ENCODE measurements at regions not wholly inside any gene's neighbourhood (a gene's known extent, or its start where the extent isn't known, plus 50 kb on each side); places are given as distances from the start of the nearest gene placed in this dataset.

DNA sequence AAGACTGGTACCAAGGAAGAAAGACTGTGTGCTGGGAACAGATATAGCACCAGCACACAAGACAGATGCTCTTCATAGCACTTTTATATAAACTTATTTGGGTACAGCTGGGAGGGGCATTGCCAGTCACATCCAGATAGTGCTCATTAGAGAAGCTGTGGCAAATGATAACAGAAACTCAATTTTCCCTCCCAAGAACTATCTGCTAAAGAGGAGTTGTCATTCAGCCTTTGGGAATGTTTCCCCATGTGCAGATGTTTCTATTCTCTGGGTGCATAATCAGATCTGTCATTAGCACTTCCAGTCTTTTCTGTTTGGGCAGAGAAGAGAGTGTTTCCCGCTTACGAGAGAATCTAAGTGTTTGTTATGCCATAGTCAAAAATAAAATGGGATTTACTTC is 714.9 kb upstream of the MDGA2 start:
- Histone ChIP-seq H3K27ac (ENCODE audit: control insufficient read depth, insufficient read depth, low read length) (no peak overlapping the region), H3K36me3 (ENCODE audit: control insufficient read depth in 2 of 2, extremely low read depth in 1 of 2, insufficient read depth in 2 of 2, low read length in 2 of 2) (no peaks in the 10 kb centered on the region), H4K20me1 (ENCODE audit: control insufficient read depth, extremely low read depth, insufficient read depth, low read length) (no peaks in the 10 kb centered on the region), H3K4me1 (ENCODE audit: control insufficient read depth, extremely low read depth, insufficient read depth, low read length) (no peaks in the 10 kb centered on the region), H3K4me2 (ENCODE audit: control insufficient read depth, extremely low read depth, insufficient read depth, low read depth, low read length) (no peak overlapping the region), H3K9me3 (ENCODE audit: control insufficient read depth, low read depth, low read length) (no peaks in the 10 kb centered on the region), H3K27me3 (ENCODE audit: control insufficient read depth, extremely low read depth, insufficient read depth, low read length) (no peaks in the 10 kb centered on the region), H3K9ac (ENCODE audit: control insufficient read depth, extremely low read depth, insufficient read depth, low read length) (no peak overlapping the region), H2AFZ (ENCODE audit: control insufficient read depth, low read length) (no peak overlapping the region), H3K4me3 (ENCODE audit: control insufficient read depth in 2 of 3, extremely low read depth in 1 of 3, insufficient read depth in 2 of 3, low read depth in 1 of 3, low read length in 3 of 3) (no peak overlapping the region), H3K9me1 (ENCODE audit: control insufficient read depth, extremely low read depth, insufficient read depth, low read length) (no peaks in the 10 kb centered on the region), H3K79me2 (ENCODE audit: control insufficient read depth, insufficient read depth, low read length) (no peaks in the 10 kb centered on the region)
- FAIRE-seq (no peak), DNase-seq (ENCODE audit: low read depth, low spot score) (no peak)
- dilution Hi-C loops (cut with MboI; ENCODE audit: extremely low pct_ligation_motif_present, low sequenced_read_pairs), result no loop called here
- TF ChIP-seq, protein P1, sequence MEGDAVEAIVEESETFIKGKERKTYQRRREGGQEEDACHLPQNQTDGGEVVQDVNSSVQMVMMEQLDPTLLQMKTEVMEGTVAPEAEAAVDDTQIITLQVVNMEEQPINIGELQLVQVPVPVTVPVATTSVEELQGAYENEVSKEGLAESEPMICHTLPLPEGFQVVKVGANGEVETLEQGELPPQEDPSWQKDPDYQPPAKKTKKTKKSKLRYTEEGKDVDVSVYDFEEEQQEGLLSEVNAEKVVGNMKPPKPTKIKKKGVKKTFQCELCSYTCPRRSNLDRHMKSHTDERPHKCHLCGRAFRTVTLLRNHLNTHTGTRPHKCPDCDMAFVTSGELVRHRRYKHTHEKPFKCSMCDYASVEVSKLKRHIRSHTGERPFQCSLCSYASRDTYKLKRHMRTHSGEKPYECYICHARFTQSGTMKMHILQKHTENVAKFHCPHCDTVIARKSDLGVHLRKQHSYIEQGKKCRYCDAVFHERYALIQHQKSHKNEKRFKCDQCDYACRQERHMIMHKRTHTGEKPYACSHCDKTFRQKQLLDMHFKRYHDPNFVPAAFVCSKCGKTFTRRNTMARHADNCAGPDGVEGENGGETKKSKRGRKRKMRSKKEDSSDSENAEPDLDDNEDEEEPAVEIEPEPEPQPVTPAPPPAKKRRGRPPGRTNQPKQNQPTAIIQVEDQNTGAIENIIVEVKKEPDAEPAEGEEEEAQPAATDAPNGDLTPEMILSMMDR (optimal IDR thresholded peaks at IDR 0.05 in 1 of 3, IDR thresholded peaks at IDR 0.05 in 1 of 3, conservative IDR thresholded peaks at IDR 0.05 in 1 of 3; ENCODE audit: extremely low read depth in 1 of 3, insufficient read depth in 2 of 3, low read length in 3 of 3), result no peak
- no peak for TF ChIP-seq EZH2 (IDR thresholded peaks at IDR 0.05; ENCODE audit: low read length)

DNA sequence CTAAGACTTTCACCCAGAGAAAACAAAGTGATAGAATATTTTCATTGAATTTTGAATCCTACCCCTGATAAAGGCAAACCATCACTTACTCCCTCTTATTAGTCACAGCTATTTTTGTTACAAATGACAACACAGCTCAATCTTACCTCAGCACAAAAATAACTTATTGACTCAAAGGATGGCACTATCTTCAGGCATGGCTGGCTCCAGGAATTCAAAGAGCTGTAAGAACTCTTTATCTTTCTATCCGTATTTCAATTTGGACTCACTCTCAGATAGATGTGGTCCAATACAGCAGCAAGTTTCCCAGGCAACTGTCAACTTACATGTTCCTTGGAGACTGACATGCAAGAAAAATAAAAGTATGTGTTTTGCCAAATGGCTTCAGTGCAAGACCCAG is 709.4 kb upstream of the MDGA2 start:
- TF ChIP-seq, protein P1 (optimal IDR thresholded peaks at IDR 0.05 in 1 of 3, IDR thresholded peaks at IDR 0.05 in 1 of 3, conservative IDR thresholded peaks at IDR 0.05 in 1 of 3; ENCODE audit: extremely low read depth in 1 of 3, insufficient read depth in 2 of 3, low read length in 3 of 3), result no peak
- Histone ChIP-seq H3K4me1 (ENCODE audit: control insufficient read depth, extremely low read depth, insufficient read depth, low read length) (no peaks in the 10 kb centered on the region), H3K9me1 (ENCODE audit: control insufficient read depth, extremely low read depth, insufficient read depth, low read length) (no peaks in the 10 kb centered on the region), H3K79me2 (ENCODE audit: control insufficient read depth, insufficient read depth, low read length) (no peaks in the 10 kb centered on the region), H3K36me3 (ENCODE audit: control insufficient read depth in 2 of 2, extremely low read depth in 1 of 2, insufficient read depth in 2 of 2, low read length in 2 of 2) (no peaks in the 10 kb centered on the region), H3K9me3 (ENCODE audit: control insufficient read depth, low read depth, low read length) (no peaks in the 10 kb centered on the region), H3K4me3 (ENCODE audit: control insufficient read depth in 2 of 3, extremely low read depth in 1 of 3, insufficient read depth in 2 of 3, low read depth in 1 of 3, low read length in 3 of 3) (no peak overlapping the region), H2AFZ (ENCODE audit: control insufficient read depth, low read length) (no peak overlapping the region), H4K20me1 (ENCODE audit: control insufficient read depth, extremely low read depth, insufficient read depth, low read length) (no peaks in the 10 kb centered on the region), H3K4me2 (ENCODE audit: control insufficient read depth, extremely low read depth, insufficient read depth, low read depth, low read length) (no peak overlapping the region), H3K27ac (ENCODE audit: control insufficient read depth, insufficient read depth, low read length) (no peak overlapping the region), H3K27me3 (ENCODE audit: control insufficient read depth, extremely low read depth, insufficient read depth, low read length) (no peaks in the 10 kb centered on the region), H3K9ac (ENCODE audit: control insufficient read depth, extremely low read depth, insufficient read depth, low read length) (no peak overlapping the region)
- DNase-seq (ENCODE audit: low read depth, low spot score) (no peak), FAIRE-seq (no peak)
- dilution Hi-C loops (cut with MboI; ENCODE audit: extremely low pct_ligation_motif_present, low sequenced_read_pairs), result no loop called here
